ENCODE measurements at regions not wholly inside any gene's neighbourhood (a gene's known extent, or its start where the extent isn't known, plus 50 kb on each side); places are given as distances from the start of the nearest gene placed in this dataset.

DNA sequence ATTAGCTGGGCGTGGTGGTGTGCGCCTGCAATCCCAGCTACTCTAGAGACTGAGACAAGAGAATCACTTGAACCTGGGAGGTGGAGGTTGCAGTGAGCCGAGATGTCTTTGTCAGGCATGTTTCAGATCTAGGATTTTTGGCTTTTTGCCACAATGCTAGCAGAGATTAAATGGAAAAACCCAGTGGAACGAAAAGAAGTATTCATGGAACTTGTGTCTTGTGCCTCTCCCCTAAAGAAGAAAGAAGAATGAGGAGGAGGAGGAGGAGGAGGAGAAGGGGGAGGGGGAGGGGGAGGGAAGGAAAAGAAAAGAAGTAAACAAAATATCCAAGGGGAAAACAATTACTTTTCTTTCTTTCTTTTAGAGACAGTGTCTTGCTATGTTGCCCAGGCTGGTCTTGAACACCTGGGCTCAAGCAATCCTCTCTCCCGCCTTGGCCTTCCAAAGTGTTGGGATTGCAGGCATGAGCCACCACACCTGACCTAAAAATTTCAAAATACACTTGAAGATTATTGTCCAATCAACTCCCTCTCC, 106.0 kb downstream of the ARRDC3 start:
- H3K9me3 ChIP-seq (ENCODE audit: low read depth, low read length, poor library complexity, severe bottlenecking) = no peaks in the 10 kb centered on the region
- ChIA-PET POLR2A (ENCODE audit: low non-redundant PET) (no interaction called here), CTCF (no interaction called here)
- no peak for TF ChIP-seq EZH2 (IDR thresholded peaks at IDR 0.05; ENCODE audit: borderline replicate concordance, low read depth, low read length, poor library complexity, severe bottlenecking)
- TF ChIP-seq, protein P1, sequence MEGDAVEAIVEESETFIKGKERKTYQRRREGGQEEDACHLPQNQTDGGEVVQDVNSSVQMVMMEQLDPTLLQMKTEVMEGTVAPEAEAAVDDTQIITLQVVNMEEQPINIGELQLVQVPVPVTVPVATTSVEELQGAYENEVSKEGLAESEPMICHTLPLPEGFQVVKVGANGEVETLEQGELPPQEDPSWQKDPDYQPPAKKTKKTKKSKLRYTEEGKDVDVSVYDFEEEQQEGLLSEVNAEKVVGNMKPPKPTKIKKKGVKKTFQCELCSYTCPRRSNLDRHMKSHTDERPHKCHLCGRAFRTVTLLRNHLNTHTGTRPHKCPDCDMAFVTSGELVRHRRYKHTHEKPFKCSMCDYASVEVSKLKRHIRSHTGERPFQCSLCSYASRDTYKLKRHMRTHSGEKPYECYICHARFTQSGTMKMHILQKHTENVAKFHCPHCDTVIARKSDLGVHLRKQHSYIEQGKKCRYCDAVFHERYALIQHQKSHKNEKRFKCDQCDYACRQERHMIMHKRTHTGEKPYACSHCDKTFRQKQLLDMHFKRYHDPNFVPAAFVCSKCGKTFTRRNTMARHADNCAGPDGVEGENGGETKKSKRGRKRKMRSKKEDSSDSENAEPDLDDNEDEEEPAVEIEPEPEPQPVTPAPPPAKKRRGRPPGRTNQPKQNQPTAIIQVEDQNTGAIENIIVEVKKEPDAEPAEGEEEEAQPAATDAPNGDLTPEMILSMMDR (conservative IDR thresholded peaks at IDR 0.05; ENCODE audit: low read depth, low read length) = no peak
- DNase-seq (ENCODE audit: low spot score) = no peak
- intact Hi-C loops (cut with micrococcal nuclease; ENCODE audit: unreplicated experiment) = no loop called here
- peaks cover 22% of the 10 kb centered on the region for H3K4me1 ChIP-seq (ENCODE audit: insufficient read depth, low read length, poor library complexity, severe bottlenecking)
- no peak overlapping the region for H3K27ac ChIP-seq (ENCODE audit: low read depth, low read length, poor library complexity, severe bottlenecking)
- H3K27me3 ChIP-seq (replicated peaks; ENCODE audit: insufficient read depth, low read depth, low read length, poor library complexity) = no peaks in the 10 kb centered on the region
- BruUV-seq (replicated peaks) = no TSS peak
- H3K36me3 ChIP-seq (ENCODE audit: insufficient read depth, low read length, poor library complexity, severe bottlenecking) = no peaks in the 10 kb centered on the region
- no peak overlapping the region for H3K4me3 ChIP-seq (ENCODE audit: low read depth, low read length, poor library complexity, severe bottlenecking)

DNA sequence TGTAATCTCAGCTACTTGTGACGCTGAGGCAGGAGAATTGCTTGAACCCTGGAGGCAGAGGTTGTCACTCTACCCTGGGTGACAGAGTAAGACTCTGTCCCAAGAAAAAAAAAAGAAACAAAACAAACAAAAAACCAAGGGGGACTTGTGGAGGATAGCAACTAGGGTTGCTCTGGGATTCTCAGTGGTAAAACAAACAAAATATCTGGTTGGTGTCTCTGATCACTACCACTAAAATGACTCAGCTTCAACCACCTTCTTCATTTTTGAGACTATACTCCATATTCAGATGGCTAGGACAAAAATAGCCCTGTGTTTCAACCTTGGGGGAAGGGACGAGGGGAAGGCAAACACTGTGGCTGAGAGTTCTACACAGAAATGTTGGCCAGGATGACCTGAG, 110.3 kb downstream of the ARRDC3 start:
- ChIA-PET POLR2A (ENCODE audit: low non-redundant PET) (no interaction called here), CTCF (no interaction called here)
- H3K9me3 ChIP-seq (ENCODE audit: low read depth, low read length, poor library complexity, severe bottlenecking) = no peaks in the 10 kb centered on the region
- no peak for DNase-seq (ENCODE audit: low spot score)
- BruUV-seq (replicated peaks) = no TSS peak
- H3K27me3 ChIP-seq (replicated peaks; ENCODE audit: insufficient read depth, low read depth, low read length, poor library complexity) = no peaks in the 10 kb centered on the region
- H3K27ac ChIP-seq (ENCODE audit: low read depth, low read length, poor library complexity, severe bottlenecking) = no peak overlapping the region
- H3K36me3 ChIP-seq (ENCODE audit: insufficient read depth, low read length, poor library complexity, severe bottlenecking) = no peaks in the 10 kb centered on the region
- no peaks in the 10 kb centered on the region for H3K4me1 ChIP-seq (ENCODE audit: insufficient read depth, low read length, poor library complexity, severe bottlenecking)
- H3K4me3 ChIP-seq (ENCODE audit: low read depth, low read length, poor library complexity, severe bottlenecking) = no peak overlapping the region
- intact Hi-C loops (cut with micrococcal nuclease; ENCODE audit: unreplicated experiment) = no loop called here
- TF ChIP-seq, protein P1 (conservative IDR thresholded peaks at IDR 0.05; ENCODE audit: low read depth, low read length) = no peak
- no peak for TF ChIP-seq EZH2 (IDR thresholded peaks at IDR 0.05; ENCODE audit: borderline replicate concordance, low read depth, low read length, poor library complexity, severe bottlenecking)

DNA sequence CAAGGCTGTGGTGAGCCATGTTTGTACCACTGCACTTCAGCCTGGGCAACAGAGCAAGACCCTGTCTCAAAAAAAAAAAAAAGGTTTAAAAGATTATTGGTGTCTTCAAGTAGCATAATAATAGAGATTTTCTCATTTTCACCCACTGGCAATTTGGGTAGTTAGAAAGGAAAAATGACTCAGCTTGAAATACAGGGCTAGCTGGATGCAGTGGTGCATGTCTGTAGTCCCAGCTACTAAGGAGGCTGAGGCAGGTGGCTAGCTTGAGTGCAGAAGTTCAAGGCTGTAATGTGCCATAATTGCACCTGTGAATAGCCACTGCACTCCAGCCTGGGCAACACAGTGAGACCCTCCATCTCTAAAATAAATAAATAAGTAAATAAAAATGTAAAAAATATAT, 111.1 kb downstream of the ARRDC3 start:
- no peak for TF ChIP-seq EZH2 (IDR thresholded peaks at IDR 0.05; ENCODE audit: borderline replicate concordance, low read depth, low read length, poor library complexity, severe bottlenecking)
- TF ChIP-seq, protein P1 (conservative IDR thresholded peaks at IDR 0.05; ENCODE audit: low read depth, low read length) = no peak
- Histone ChIP-seq H3K27ac (ENCODE audit: low read depth, low read length, poor library complexity, severe bottlenecking) (no peak overlapping the region), H3K27me3 (replicated peaks; ENCODE audit: insufficient read depth, low read depth, low read length, poor library complexity) (no peaks in the 10 kb centered on the region), H3K36me3 (ENCODE audit: insufficient read depth, low read length, poor library complexity, severe bottlenecking) (no peaks in the 10 kb centered on the region), H3K4me1 (ENCODE audit: insufficient read depth, low read length, poor library complexity, severe bottlenecking) (no peaks in the 10 kb centered on the region), H3K4me3 (ENCODE audit: low read depth, low read length, poor library complexity, severe bottlenecking) (no peak overlapping the region), H3K9me3 (ENCODE audit: low read depth, low read length, poor library complexity, severe bottlenecking) (no peaks in the 10 kb centered on the region)
- POLR2A ChIA-PET (ENCODE audit: low non-redundant PET) = no interaction called here
- CTCF ChIA-PET = no interaction called here
- BruUV-seq (replicated peaks) = no TSS peak
- intact Hi-C loops (cut with micrococcal nuclease; ENCODE audit: unreplicated experiment) = no loop called here
- DNase-seq (ENCODE audit: low spot score) = no peak

All from A673 (cell line).